SK-N-MC (cell line): ENCODE measurements at regions not wholly inside any gene's neighbourhood (a gene's known extent, or its start where the extent isn't known, plus 50 kb on each side); places are given as distances from the start of the nearest gene placed in this dataset.

Experiments used
- EZH2 ChIP-seq: fragments of 200-600 bp; sonication (generic); IDR thresholded peaks from one replicate; pipeline ENCODE4 v1.6.1; 2017; ENCODE audit warnings: antibody characterized with exemption
- FOXP2 ChIP-seq: optimal IDR thresholded peaks from 2 replicates; pipeline ENCODE3; 2011; ENCODE audit warnings: mild to moderate bottlenecking, moderate library complexity; ENCODE audit not compliant: insufficient read depth; ENCODE audit errors: extremely low read length, control extremely low read depth
- POLR2AphosphoS5 ChIP-seq: IDR thresholded peaks from 2 replicates; pipeline ENCODE4 v1.6.1; 2012; ENCODE audit warnings: mild to moderate bottlenecking, low read depth, low read length, borderline replicate concordance

DNA sequence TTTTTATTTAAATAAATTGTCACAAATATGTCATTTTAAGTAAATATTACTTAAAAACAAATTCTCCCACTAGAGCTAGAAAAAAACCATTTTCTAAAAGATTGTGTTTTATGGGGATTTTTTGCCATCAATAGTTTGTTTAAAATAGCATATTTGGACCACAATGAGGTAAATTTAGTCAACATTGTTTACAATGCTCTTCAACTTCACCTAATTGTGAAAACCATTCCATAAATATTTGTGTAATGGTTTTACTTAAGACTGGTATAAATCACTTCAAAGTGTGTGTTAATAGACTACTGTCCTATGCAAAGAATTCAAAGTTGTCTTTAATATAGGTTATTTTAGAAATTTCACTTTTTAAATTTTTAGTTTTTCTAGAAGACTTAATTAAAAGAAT lies 1004.2 kb downstream of the PCDH18 start:
- TF ChIP-seq POLR2AphosphoS5 (no peak), EZH2 (no peak), FOXP2 (no peak)
